Esophagus (tissue), 2 donors: ENCODE measurements at regions not wholly inside any gene's neighbourhood (a gene's known extent, or its start where the extent isn't known, plus 50 kb on each side); places are given as distances from the start of the nearest gene placed in this dataset.
"Not testable (repeated sequence)": the region's sequence is repeated elsewhere in the genome, so short reads cannot be mapped to it uniquely, and the experiment has no call there.

Experiments used
- H3K27ac ChIP-seq, 2 donors: one replicate each; pipeline ENCODE4 v1.5.1; 2013; ENCODE audit warnings: low read depth in 2 of 2, mild to moderate bottlenecking in 2 of 2, inconsistent platforms in 1 of 2, low read length in 1 of 2, moderate library complexity in 1 of 2
- H3K27me3 ChIP-seq, 2 donors: one replicate each; pipeline ENCODE4 v1.6.1; 2013; ENCODE audit warnings: low read length in 2 of 2, control low read depth in 1 of 2, mild to moderate bottlenecking in 1 of 2; ENCODE audit not compliant: insufficient read depth in 2 of 2, control insufficient read depth in 1 of 2
- H3K36me3 ChIP-seq, 2 donors: one replicate each; pipeline ENCODE4 v1.6.1; 2013; ENCODE audit warnings: low read length in 1 of 2; ENCODE audit not compliant: control insufficient read depth in 2 of 2, insufficient read depth in 2 of 2
- H3K4me1 ChIP-seq, 2 donors: one replicate each; pipeline ENCODE4 v1.6.1; 2013; ENCODE audit warnings: low read length in 1 of 2; ENCODE audit not compliant: control insufficient read depth in 2 of 2, insufficient read depth in 2 of 2
- H3K4me3 ChIP-seq, 2 donors: one replicate each; pipeline ENCODE4 v1.5.1; 2013; ENCODE audit warnings: low read length in 2 of 2, mild to moderate bottlenecking in 2 of 2, low read depth in 1 of 2, moderate library complexity in 1 of 2
- H3K9me3 ChIP-seq, 2 donors: one replicate each; pipeline ENCODE4 v1.6.1; 2013; ENCODE audit warnings: mild to moderate bottlenecking in 2 of 2, low read depth in 1 of 2, low read length in 1 of 2, moderate library complexity in 1 of 2; ENCODE audit not compliant: control insufficient read depth in 2 of 2, insufficient read depth in 1 of 2
- WGBS, 2 donors: extraction: QIAGEN DNeasy Blood & Tissue Kit; methylation state at CpG; one replicate each; pipeline ENCODE4 v1.1.7; 2013; 5-methylcytosine and 5-hydroxymethylcytosine counted together
- donor health status: healthy with polysubstance abuse.
- donor health status: Bipolar disorder and iron deficiency.

DNA sequence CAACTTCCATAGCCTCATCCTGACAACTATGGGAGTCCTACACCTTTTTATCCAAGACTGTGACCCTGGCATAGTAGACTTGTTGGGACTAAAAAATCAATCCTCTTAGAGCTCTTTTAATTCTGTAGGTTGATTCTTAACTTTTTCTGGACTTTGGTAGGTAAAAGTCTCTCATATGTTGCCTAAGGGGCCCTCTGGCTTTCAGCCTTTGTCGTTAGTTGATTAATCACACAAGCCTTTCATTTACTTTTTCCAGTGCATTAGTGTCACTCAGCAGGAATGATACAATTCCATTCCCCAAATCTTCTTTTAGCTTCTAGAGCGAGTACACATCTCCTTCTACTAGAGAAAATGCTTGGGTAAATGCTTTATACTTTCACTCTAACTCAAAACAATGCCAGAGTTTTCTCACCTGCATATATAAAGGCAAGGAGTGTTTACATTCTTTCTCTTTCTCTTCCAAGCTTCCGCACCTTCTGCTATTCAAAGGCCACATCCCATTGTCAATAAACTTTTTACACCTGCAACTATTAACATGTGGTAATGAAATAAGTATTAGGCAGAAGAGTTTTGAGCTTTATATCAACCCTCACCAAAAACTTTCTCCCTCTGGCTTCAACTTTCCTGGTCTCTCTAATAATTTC lies 516.6 kb downstream of the FAM181B start:
- Histone ChIP-seq H3K27ac (no peak overlapping the region), H3K4me1 (no peaks in the 10 kb centered on the region), H3K9me3 (no peaks in the 10 kb centered on the region), H3K27me3 (no peaks in the 10 kb centered on the region), H3K4me3 (no peak overlapping the region), H3K36me3 (no peaks in the 10 kb centered on the region)
- 51 to 53% methylated on average over 3 of the region's 3 CpGs for WGBS, 2 donors

DNA sequence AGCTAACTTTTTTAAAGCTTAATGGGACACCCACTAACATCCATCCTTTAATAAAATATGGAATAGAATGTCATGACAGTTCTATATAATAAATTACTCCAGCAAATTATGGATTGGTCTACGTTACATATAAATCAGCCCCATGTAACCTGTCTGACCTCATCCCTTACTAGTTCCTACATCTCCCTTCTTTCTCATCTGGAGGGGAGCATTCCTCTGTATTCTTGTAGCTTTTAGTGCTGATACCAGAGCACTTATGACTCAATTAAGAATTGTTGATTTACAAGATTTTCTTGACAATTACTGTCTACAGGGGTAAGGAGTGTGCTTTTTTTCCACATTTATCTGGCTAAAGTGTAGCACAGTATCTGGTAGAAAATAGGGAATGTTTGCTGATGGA lies 523.7 kb downstream of the FAM181B start:
- 79 to 83% methylated on average over 1 of the region's 1 CpG for WGBS, 2 donors
- Histone ChIP-seq H3K36me3 (no peaks in the 10 kb centered on the region), H3K4me1 (no peaks in the 10 kb centered on the region), H3K9me3 (no peaks in the 10 kb centered on the region), H3K27me3 (no peaks in the 10 kb centered on the region), H3K27ac (no peak overlapping the region), H3K4me3 (no peak overlapping the region)

DNA sequence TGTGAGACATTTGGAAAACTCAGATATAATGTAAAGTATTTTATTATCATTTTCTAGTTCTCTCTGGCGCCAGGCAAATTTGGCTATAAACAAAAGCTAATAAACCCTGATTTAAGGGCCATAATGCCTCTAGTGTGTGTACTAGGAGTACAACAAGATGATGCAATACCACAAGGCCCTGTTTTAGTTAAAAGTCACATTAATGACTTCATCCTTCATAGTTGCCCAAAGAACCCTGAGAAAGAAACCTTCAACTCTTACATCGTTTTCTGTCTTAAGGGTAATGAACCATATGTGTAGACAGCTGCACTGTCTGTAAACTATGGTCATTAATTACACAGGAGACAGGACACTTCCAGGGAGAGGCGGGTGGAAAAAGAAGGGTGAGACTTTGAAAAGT lies 538.4 kb downstream of the FAM181B start:
- no peaks in the 10 kb centered on the region for H3K27me3 ChIP-seq
- no peak overlapping the region for H3K27ac ChIP-seq
- peaks cover 0 to 2% of the 10 kb centered on the region in 2 donors for H3K4me1 ChIP-seq
- peaks cover 0 to 3% of the 10 kb centered on the region in 2 donors for H3K9me3 ChIP-seq
- no peaks in the 10 kb centered on the region for H3K36me3 ChIP-seq
- WGBS, 2 donors, result 66 to 70% methylated on average over 3 of the region's 3 CpGs
- H3K4me3 ChIP-seq, result no peak overlapping the region

GRCh38 chr11:82194521-82194920 lies 539.1 kb downstream of the FAM181B start:
- H3K36me3 ChIP-seq, result no peaks in the 10 kb centered on the region
- WGBS, 2 donors, result 51 to 66% methylated on average over 7 of the region's 7 CpGs

DNA sequence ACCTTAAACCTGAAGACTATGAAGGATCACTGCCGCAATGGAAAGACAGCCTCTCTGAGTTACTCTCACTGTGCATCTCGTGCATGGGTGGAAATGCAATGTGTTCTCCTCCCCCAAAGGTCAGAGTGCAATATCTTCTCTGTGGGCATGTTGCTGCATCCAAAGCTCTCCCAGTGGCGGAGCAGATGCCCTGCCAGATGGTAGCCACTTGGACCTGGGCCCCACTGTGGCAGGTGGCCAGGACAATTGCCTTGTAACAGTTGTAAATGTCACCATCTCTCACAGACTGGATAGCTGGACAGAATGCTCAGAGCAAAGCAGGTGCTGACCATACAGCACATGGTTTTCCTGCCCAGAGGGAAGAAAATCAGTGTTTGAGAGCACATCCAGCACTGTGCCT lies 542.0 kb downstream of the FAM181B start:
- WGBS, 2 donors, result 78 to 87% methylated on average over 3 of the region's 3 CpGs
- H3K36me3 ChIP-seq, result no peaks in the 10 kb centered on the region

More at GRCh38 chr11:82194521-82194920, 539.1 kb downstream of the FAM181B start:
- Histone ChIP-seq H3K9me3 (peaks cover 0 to 3% of the 10 kb centered on the region in 2 donors), H3K27me3 (no peaks in the 10 kb centered on the region), H3K27ac (no peak overlapping the region), H3K4me1 (peaks cover 0 to 2% of the 10 kb centered on the region in 2 donors), H3K4me3 (no peak overlapping the region)

DNA sequence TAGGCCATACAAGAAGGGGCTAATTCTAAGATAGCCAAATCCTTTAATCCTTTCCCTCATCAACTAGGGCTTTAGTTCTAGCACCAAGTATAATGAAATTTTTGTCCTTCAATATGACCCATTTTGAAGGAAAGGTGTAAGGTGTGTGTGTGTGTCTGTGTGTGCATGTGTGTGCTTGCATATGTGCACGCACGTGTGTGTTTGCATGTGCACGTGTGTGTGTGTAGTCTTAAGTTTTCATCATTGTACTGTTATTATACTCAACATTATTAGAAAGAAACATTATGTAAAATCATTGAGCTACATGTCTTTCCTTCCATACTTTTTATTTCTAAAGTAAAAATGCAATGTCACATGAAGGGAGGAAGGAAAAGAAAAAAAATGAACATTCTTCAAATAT lies 547.7 kb downstream of the FAM181B start:
- Histone ChIP-seq H3K36me3 (no peaks in the 10 kb centered on the region), H3K9me3 (no peaks in the 10 kb centered on the region), H3K27ac (no peak overlapping the region), H3K27me3 (no peaks in the 10 kb centered on the region), H3K4me3 (no peak overlapping the region), H3K4me1 (no peaks in the 10 kb centered on the region)
- WGBS, 2 donors, result 78 to 79% methylated on average over 3 of the region's 3 CpGs

More for the DNA sequence above, 542.0 kb downstream of the FAM181B start:
- H3K4me3 ChIP-seq, result no peak overlapping the region
- H3K27ac ChIP-seq, result no peak overlapping the region
- peaks cover 0 to 3% of the 10 kb centered on the region in 2 donors for H3K9me3 ChIP-seq
- peaks cover 0 to 2% of the 10 kb centered on the region in 2 donors for H3K4me1 ChIP-seq
- H3K27me3 ChIP-seq, result no peaks in the 10 kb centered on the region

- H3K27me3 ChIP-seq, result no peaks in the 10 kb centered on the region
- H3K4me3 ChIP-seq, result no peak overlapping the region
- H3K4me1 ChIP-seq, result no peaks in the 10 kb centered on the region
- no peaks in the 10 kb centered on the region for H3K36me3 ChIP-seq
- 77 to 81% methylated on average over 3 of the region's 3 CpGs for WGBS, 2 donors
- H3K27ac ChIP-seq, result no peak overlapping the region
- H3K9me3 ChIP-seq, result no peaks in the 10 kb centered on the region
These were observed 548.7 kb downstream of the FAM181B start for GRCh38 chr11:82184966-82185365.

GRCh38 chr11:82183346-82183745 lies 550.3 kb downstream of the FAM181B start:
- no peaks in the 10 kb centered on the region for H3K36me3 ChIP-seq
- no peaks in the 10 kb centered on the region for H3K4me1 ChIP-seq
- no peaks in the 10 kb centered on the region for H3K9me3 ChIP-seq
- WGBS, 2 donors, result 56 to 59% methylated on average over 2 of the region's 2 CpGs
- H3K27me3 ChIP-seq, result no peaks in the 10 kb centered on the region
- no peak overlapping the region for H3K4me3 ChIP-seq
- H3K27ac ChIP-seq, result no peak overlapping the region

DNA sequence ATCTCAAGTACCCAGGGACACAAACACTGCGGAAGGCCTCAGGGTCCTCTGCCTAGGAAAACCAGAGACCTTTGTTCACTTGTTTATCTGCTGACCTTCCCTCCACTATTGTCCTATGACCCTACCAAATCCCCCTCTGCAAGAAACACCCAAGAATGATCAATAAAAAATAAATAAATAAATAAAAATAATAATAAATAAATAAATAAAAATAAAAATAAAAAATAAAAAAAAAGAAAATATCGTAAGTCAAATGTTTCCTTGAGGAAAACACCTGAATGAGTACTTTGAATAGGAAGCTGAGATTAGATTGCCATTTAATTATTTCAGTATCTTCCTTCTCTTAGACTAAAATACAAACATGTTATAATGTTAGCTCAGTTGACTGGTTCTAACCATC lies 551.0 kb downstream of the FAM181B start:
- H3K9me3 ChIP-seq, H3K27ac ChIP-seq, H3K4me3 ChIP-seq, H3K36me3 ChIP-seq, H3K4me1 ChIP-seq, H3K27me3 ChIP-seq: not testable (repeated sequence)
- WGBS, 2 donors, result 88 to 94% methylated on average over 1 to 2 of the region's 2 CpGs

GRCh38 chr11:82181796-82182195 lies 551.9 kb downstream of the FAM181B start:
- H3K27me3 ChIP-seq, H3K9me3 ChIP-seq, H3K27ac ChIP-seq, H3K4me3 ChIP-seq, H3K4me1 ChIP-seq, H3K36me3 ChIP-seq: not testable (repeated sequence)
- WGBS, 2 donors, result 93 to 97% methylated on average over 23 to 25 of the region's 25 CpGs
